HepG2 (cell line): ENCODE measurements at regions not wholly inside any gene's neighbourhood (a gene's known extent, or its start where the extent isn't known, plus 50 kb on each side); places are given as distances from the start of the nearest gene placed in this dataset.

Source experiments
- ATAC-seq: fragments of 200-7000 bp; cut with Tn5 transposase; 3 replicates; pipeline ENCODE4 v1.9.1; 2020; ENCODE audit warnings: mild to moderate bottlenecking, moderate library complexity
- BruUV-seq: library from RNA; stranded (reverse); fragments of 400-500 nt; replicated peaks from 2 replicates; lab custom pipeline; 2021; lab: Mats Ljungman, UMichigan
- CTCF ChIA-PET: fragments of 300-600 bp; formaldehyde crosslinking; extraction: SDS; loops from one replicate; lab custom pipeline; 2021; ENCODE audit warnings: low total read pairs, inconsistent platforms, low intra/inter-chr PET ratio; lab: Yijun Ruan, JAX
- POLR2A ChIA-PET: fragments of 350-600 bp; sonication (Branson Sonifier 250); formaldehyde crosslinking; loops from one replicate; lab custom pipeline; 2020; ENCODE audit warnings: antibody characterized with exemption, inconsistent platforms; lab: Yijun Ruan, JAX
- DNase-seq: peaks from one replicate; pipeline ENCODE4 v3.0.0-alpha.2; 2015; ENCODE audit warnings: low spot score
- FAIRE-seq: peaks from 3 replicates; lab custom pipeline; 2011; peaks lifted over from hg19 to GRCh38; lab: Jason Lieb, UNC
- H2AFZ ChIP-seq: one replicate; pipeline ENCODE4 v1.6.1; 2011; ENCODE audit warnings: low read length, inconsistent platforms
- H3K27ac ChIP-seq: fragments of 300-600 bp; 3 replicates; pipeline ENCODE4 v1.8.0; 2011; ENCODE audit warnings: mixed run types, mild to moderate bottlenecking, mixed read lengths, low read length, inconsistent platforms; ENCODE audit not compliant: insufficient read depth; ENCODE audit errors: extremely low read length
- H3K27me3 ChIP-seq, 2 experiments: fragments of 200-600 bp in 1 of 2; 2 replicates in 1 of 2; 3 replicates in 1 of 2; pipeline versions ENCODE4 v1.6.0 to v1.8.0; 2011; ENCODE audit warnings: low read length in 2 of 2, mild to moderate bottlenecking in 2 of 2, moderate library complexity in 2 of 2, inconsistent platforms in 1 of 2; ENCODE audit not compliant: insufficient read depth in 2 of 2, control insufficient read depth in 1 of 2
- H3K36me3 ChIP-seq, 2 experiments: fragments of 200-600 bp in 1 of 2; replicated peaks in 1 of 2; 2 replicates in 1 of 2; 3 replicates in 1 of 2; pipeline versions ENCODE4 v1.5.1 to v1.8.0; 2011; ENCODE audit warnings: low read length in 2 of 2, inconsistent platforms in 1 of 2; ENCODE audit not compliant: insufficient read depth in 2 of 2, control insufficient read depth in 1 of 2
- H3K4me1 ChIP-seq: 2 replicates; pipeline ENCODE4 v1.5.1; 2012; ENCODE audit warnings: low read length, inconsistent platforms; ENCODE audit not compliant: insufficient read depth
- H3K4me2 ChIP-seq: 2 replicates; pipeline ENCODE4 v1.6.0; 2011; ENCODE audit warnings: low read depth, low read length, inconsistent platforms
- H3K4me3 ChIP-seq, 3 experiments: fragments of 200-600 bp in 1 of 3; sonication (generic), shearing (Covaris generic) in 1 of 3; replicated peaks in 1 of 3; 2 replicates each; pipeline ENCODE4 v1.5.1; 2011 to 2016; ENCODE audit warnings: low read length in 3 of 3, inconsistent platforms in 2 of 3, low read depth in 2 of 3, mild to moderate bottlenecking in 2 of 3, control low read depth in 1 of 3, mixed read lengths in 1 of 3; ENCODE audit not compliant: insufficient read depth in 1 of 3
- H3K79me2 ChIP-seq: one replicate; pipeline ENCODE4 v1.6.1; 2011; ENCODE audit warnings: low read length, inconsistent platforms; ENCODE audit not compliant: insufficient read depth
- H3K9ac ChIP-seq: 2 replicates; pipeline ENCODE4 v1.6.0; 2011; ENCODE audit warnings: mild to moderate bottlenecking, low read depth, low read length, inconsistent platforms; ENCODE audit not compliant: insufficient read depth
- H3K9me3 ChIP-seq: 2 replicates; pipeline ENCODE4 v1.5.1; 2012; ENCODE audit warnings: mild to moderate bottlenecking, low read length
- H4K20me1 ChIP-seq: 2 replicates; pipeline ENCODE4 v1.6.0; 2011; ENCODE audit warnings: inconsistent platforms, mild to moderate bottlenecking, low read length, moderate library complexity; ENCODE audit not compliant: insufficient read depth
- GLI4 ChIP-seq: sonication (generic); formaldehyde crosslinking; IDR thresholded peaks from 2 replicates; pipeline ENCODE4 v1.5.1; 2020; ENCODE audit warnings: missing genetic modification reagents, mild to moderate bottlenecking, moderate library complexity, borderline replicate concordance
- HNF4A ChIP-seq: sonication (generic); formaldehyde crosslinking; IDR thresholded peaks from 2 replicates; pipeline ENCODE4 v1.4.0; 2020; ENCODE audit warnings: missing genetic modification reagents
- MTA1 ChIP-seq: sonication (generic); formaldehyde crosslinking; IDR thresholded peaks from 2 replicates; pipeline ENCODE4 v1.4.0; 2020; ENCODE audit warnings: missing genetic modification reagents, mild to moderate bottlenecking, borderline replicate concordance
- NRL ChIP-seq: sonication (generic); formaldehyde crosslinking; IDR thresholded peaks from 2 replicates; pipeline ENCODE4 v1.5.0; 2020; ENCODE audit warnings: missing genetic modification reagents, mild to moderate bottlenecking, moderate library complexity, borderline replicate concordance
- ZNF232 ChIP-seq: sonication (generic); formaldehyde crosslinking; IDR thresholded peaks from 2 replicates; pipeline ENCODE4 v1.4.0; 2020; ENCODE audit warnings: missing genetic modification reagents, borderline replicate concordance
- WGBS: methylation state at CpG from one replicate; pipeline ENCODE4 v1.1.6; 2017; ENCODE audit warnings: low lambda C conversion rate; 5-methylcytosine and 5-hydroxymethylcytosine counted together
- in situ Hi-C: cut with HindIII; loops from 2 replicates; pipeline ENCODE4 v1.10.0; 2017; ENCODE audit warnings: low pct_unique_long_range_greater_than_20kb; ENCODE audit not compliant: extremely low pct_ligation_motif_present
- intact Hi-C: fragments of 100-400 bp; cut with micrococcal nuclease; formaldehyde crosslinking; loops from one replicate; pipeline ENCODE4 v1.10.0; 2022; ENCODE audit not compliant: unreplicated experiment
- TF ChIP-seq, protein P1 (sequence below): sonication (generic); formaldehyde crosslinking; IDR thresholded peaks from 2 replicates; pipeline ENCODE4 v1.4.0; 2020; ENCODE audit warnings: missing genetic modification reagents
- TF ChIP-seq, protein P2 (sequence below): sonication (generic); formaldehyde crosslinking; IDR thresholded peaks from 2 replicates; pipeline ENCODE4 v1.5.0; 2020; ENCODE audit warnings: missing genetic modification reagents
- TF ChIP-seq, protein P3 (sequence below): sonication (generic); formaldehyde crosslinking; IDR thresholded peaks from 2 replicates; pipeline ENCODE4 v1.4.0; 2020; ENCODE audit warnings: low read depth, mild to moderate bottlenecking, missing genetic modification reagents
- TF ChIP-seq, protein P4 (sequence below): sonication (generic); formaldehyde crosslinking; IDR thresholded peaks from 2 replicates; pipeline ENCODE4 v1.5.1; 2020; ENCODE audit warnings: mild to moderate bottlenecking, missing genetic modification reagents, moderate library complexity
- TF ChIP-seq, protein P5 (sequence below): sonication (generic); formaldehyde crosslinking; IDR thresholded peaks from 2 replicates; pipeline ENCODE4 v1.8.0; 2022; ENCODE audit warnings: mild to moderate bottlenecking, missing genetic modification reagents, borderline replicate concordance
- TF ChIP-seq, protein P6 (sequence below): sonication (generic); formaldehyde crosslinking; IDR thresholded peaks from 2 replicates; pipeline ENCODE4 v1.4.0; 2020; ENCODE audit warnings: missing genetic modification reagents

DNA sequence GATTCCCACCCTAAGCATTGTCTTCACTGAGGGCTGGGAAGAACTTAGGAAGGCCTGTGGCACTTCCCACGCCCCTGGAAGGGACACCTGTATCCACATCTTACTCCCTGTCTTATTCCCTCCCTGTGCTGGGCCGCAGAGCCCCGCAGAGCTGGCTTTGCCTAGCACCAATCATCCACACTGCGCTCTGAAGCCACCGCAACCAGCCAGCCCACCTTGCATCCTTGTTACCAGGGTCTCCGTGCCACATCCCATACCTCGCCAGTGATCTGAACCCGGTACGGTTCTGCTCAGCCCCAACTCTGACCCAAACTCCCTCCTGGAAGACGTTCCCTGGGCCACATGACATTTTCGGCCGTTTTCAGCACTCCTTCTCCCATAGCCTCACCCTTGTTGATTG lies 101.4 kb upstream of the PITRM1 start:
- Histone ChIP-seq H3K9me3 (no peaks in the 10 kb centered on the region), H3K27ac (no peak overlapping the region), H4K20me1 (no peaks in the 10 kb centered on the region), H3K4me2 (no peak overlapping the region), H3K79me2 (no peaks in the 10 kb centered on the region), H2AFZ (no peak overlapping the region), H3K27me3 (peaks cover 5 to 54% of the 10 kb centered on the region in 2 experiments; a peak in 4 of 5 replicates), H3K4me3 (no peak overlapping the region), H3K36me3 (no peaks in the 10 kb centered on the region), H3K9ac (no peak overlapping the region), H3K4me1 (no peaks in the 10 kb centered on the region)
- intact Hi-C loops, result no loop called here
- 31% methylated on average over 12 of the region's 12 CpGs for WGBS
- ChIA-PET CTCF (no interaction called here), POLR2A (no interaction called here)
- FAIRE-seq, result no peak
- DNase-seq, result no peak
- ATAC-seq, result no peak
- no TSS peak for BruUV-seq
- in situ Hi-C loops, result no loop called here
- TF ChIP-seq NRL (CRISPR knock-in tag) (no peak), MTA1 (CRISPR knock-in tag) (no peak), HNF4A (CRISPR knock-in tag) (no peak), GLI4 (CRISPR knock-in tag) (no peak), ZNF232 (no peak)
- TF ChIP-seq, protein P1, sequence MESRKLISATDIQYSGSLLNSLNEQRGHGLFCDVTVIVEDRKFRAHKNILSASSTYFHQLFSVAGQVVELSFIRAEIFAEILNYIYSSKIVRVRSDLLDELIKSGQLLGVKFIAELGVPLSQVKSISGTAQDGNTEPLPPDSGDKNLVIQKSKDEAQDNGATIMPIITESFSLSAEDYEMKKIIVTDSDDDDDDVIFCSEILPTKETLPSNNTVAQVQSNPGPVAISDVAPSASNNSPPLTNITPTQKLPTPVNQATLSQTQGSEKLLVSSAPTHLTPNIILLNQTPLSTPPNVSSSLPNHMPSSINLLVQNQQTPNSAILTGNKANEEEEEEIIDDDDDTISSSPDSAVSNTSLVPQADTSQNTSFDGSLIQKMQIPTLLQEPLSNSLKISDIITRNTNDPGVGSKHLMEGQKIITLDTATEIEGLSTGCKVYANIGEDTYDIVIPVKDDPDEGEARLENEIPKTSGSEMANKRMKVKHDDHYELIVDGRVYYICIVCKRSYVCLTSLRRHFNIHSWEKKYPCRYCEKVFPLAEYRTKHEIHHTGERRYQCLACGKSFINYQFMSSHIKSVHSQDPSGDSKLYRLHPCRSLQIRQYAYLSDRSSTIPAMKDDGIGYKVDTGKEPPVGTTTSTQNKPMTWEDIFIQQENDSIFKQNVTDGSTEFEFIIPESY (CRISPR knock-in tag), result no peak
- TF ChIP-seq, protein P2, sequence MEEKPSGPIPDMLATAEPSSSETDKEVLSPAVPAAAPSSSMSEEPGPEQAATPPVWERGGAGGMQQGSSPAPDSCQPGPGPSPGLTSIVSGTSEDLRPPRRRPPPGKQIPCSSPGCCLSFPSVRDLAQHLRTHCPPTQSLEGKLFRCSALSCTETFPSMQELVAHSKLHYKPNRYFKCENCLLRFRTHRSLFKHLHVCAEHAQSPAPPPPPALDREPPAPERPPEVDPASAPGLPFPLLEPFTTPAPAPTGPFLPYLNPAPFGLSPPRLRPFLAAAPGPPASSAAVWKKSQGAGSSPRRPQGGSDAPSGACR, result no peak
- TF ChIP-seq, protein P3, sequence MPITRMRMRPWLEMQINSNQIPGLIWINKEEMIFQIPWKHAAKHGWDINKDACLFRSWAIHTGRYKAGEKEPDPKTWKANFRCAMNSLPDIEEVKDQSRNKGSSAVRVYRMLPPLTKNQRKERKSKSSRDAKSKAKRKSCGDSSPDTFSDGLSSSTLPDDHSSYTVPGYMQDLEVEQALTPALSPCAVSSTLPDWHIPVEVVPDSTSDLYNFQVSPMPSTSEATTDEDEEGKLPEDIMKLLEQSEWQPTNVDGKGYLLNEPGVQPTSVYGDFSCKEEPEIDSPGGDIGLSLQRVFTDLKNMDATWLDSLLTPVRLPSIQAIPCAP (CRISPR knock-in tag), result no peak
- TF ChIP-seq, protein P4, sequence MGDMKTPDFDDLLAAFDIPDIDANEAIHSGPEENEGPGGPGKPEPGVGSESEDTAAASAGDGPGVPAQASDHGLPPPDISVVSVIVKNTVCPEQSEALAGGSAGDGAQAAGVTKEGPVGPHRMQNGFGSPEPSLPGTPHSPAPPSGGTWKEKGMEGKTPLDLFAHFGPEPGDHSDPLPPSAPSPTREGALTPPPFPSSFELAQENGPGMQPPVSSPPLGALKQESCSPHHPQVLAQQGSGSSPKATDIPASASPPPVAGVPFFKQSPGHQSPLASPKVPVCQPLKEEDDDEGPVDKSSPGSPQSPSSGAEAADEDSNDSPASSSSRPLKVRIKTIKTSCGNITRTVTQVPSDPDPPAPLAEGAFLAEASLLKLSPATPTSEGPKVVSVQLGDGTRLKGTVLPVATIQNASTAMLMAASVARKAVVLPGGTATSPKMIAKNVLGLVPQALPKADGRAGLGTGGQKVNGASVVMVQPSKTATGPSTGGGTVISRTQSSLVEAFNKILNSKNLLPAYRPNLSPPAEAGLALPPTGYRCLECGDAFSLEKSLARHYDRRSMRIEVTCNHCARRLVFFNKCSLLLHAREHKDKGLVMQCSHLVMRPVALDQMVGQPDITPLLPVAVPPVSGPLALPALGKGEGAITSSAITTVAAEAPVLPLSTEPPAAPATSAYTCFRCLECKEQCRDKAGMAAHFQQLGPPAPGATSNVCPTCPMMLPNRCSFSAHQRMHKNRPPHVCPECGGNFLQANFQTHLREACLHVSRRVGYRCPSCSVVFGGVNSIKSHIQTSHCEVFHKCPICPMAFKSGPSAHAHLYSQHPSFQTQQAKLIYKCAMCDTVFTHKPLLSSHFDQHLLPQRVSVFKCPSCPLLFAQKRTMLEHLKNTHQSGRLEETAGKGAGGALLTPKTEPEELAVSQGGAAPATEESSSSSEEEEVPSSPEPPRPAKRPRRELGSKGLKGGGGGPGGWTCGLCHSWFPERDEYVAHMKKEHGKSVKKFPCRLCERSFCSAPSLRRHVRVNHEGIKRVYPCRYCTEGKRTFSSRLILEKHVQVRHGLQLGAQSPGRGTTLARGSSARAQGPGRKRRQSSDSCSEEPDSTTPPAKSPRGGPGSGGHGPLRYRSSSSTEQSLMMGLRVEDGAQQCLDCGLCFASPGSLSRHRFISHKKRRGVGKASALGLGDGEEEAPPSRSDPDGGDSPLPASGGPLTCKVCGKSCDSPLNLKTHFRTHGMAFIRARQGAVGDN (CRISPR knock-in tag), result no peak
- TF ChIP-seq, protein P5, sequence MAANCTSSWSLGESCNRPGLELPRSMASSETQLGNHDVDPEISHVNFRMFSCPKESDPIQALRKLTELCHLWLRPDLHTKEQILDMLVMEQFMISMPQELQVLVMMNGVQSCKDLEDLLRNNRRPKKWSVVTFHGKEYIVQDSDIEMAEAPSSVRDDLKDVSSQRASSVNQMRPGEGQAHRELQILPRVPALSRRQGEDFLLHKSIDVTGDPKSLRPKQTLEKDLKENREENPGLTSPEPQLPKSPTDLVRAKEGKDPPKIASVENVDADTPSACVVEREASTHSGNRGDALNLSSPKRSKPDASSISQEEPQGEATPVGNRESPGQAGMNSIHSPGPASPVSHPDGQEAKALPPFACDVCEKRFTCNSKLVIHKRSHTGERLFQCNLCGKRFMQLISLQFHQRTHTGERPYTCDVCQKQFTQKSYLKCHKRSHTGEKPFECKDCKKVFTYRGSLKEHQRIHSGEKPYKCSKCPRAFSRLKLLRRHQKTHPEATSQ (CRISPR knock-in tag), result no peak
- TF ChIP-seq, protein P6, sequence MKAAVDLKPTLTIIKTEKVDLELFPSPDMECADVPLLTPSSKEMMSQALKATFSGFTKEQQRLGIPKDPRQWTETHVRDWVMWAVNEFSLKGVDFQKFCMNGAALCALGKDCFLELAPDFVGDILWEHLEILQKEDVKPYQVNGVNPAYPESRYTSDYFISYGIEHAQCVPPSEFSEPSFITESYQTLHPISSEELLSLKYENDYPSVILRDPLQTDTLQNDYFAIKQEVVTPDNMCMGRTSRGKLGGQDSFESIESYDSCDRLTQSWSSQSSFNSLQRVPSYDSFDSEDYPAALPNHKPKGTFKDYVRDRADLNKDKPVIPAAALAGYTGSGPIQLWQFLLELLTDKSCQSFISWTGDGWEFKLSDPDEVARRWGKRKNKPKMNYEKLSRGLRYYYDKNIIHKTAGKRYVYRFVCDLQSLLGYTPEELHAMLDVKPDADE (CRISPR knock-in tag), result no peak
